WTC11 (cell line): ENCODE measurements at regions not wholly inside any gene's neighbourhood (a gene's known extent, or its start where the extent isn't known, plus 50 kb on each side); places are given as distances from the start of the nearest gene placed in this dataset.

Experiments used
- JUN ChIP-seq: sonication (generic); formaldehyde crosslinking; IDR thresholded peaks from 2 replicates; pipeline ENCODE4 v1.8.0; 2023; ENCODE audit warnings: mild to moderate bottlenecking, missing genetic modification reagents
- SP1 ChIP-seq: sonication (generic); formaldehyde crosslinking; conservative IDR thresholded peaks from 2 replicates; pipeline ENCODE4 v1.8.1; 2022; ENCODE audit warnings: missing genetic modification reagents
- TEAD1 ChIP-seq: sonication (generic); formaldehyde crosslinking; IDR thresholded peaks from 2 replicates; pipeline ENCODE4 v1.8.0; 2022; ENCODE audit warnings: mild to moderate bottlenecking, missing genetic modification reagents
- ZNF232 ChIP-seq: sonication (generic); formaldehyde crosslinking; IDR thresholded peaks from 2 replicates; pipeline ENCODE4 v1.8.0; 2022; ENCODE audit warnings: mild to moderate bottlenecking, missing genetic modification reagents
- TF ChIP-seq, protein P1 (sequence below): fragments of 200-600 bp; IDR thresholded peaks from 2 replicates; pipeline ENCODE4 v1.8.0; 2022; ENCODE audit warnings: antibody characterized with exemption
- TF ChIP-seq, protein P2 (sequence below): sonication (generic); formaldehyde crosslinking; IDR thresholded peaks from 2 replicates; pipeline ENCODE4 v1.8.0; 2022; ENCODE audit warnings: mild to moderate bottlenecking, missing genetic modification reagents

DNA sequence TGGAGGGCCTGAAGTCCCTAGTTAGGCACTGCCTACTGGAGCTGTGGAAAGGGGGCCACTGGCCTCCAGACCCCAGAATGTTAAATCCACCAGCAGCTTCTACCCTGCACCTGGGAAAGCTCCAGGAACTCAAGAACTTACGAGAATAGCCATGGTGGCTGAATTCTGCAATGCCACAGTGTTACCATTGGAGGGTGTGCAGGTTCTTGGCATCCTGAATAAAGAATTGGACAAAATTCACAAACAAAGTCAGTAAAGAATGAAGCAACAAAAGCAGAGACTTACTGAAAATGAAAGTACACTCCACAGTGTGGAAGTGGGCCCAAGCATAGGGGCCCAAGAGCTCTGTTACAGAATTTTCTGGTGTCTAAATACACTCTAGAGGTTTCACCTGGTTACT is 107.0 kb downstream of the PRDM9 start:
- TF ChIP-seq SP1 (no peak), ZNF232 (CRISPR knock-in tag) (no peak), TEAD1 (CRISPR knock-in tag) (no peak), JUN (CRISPR knock-in tag) (no peak)
- TF ChIP-seq, protein P1, sequence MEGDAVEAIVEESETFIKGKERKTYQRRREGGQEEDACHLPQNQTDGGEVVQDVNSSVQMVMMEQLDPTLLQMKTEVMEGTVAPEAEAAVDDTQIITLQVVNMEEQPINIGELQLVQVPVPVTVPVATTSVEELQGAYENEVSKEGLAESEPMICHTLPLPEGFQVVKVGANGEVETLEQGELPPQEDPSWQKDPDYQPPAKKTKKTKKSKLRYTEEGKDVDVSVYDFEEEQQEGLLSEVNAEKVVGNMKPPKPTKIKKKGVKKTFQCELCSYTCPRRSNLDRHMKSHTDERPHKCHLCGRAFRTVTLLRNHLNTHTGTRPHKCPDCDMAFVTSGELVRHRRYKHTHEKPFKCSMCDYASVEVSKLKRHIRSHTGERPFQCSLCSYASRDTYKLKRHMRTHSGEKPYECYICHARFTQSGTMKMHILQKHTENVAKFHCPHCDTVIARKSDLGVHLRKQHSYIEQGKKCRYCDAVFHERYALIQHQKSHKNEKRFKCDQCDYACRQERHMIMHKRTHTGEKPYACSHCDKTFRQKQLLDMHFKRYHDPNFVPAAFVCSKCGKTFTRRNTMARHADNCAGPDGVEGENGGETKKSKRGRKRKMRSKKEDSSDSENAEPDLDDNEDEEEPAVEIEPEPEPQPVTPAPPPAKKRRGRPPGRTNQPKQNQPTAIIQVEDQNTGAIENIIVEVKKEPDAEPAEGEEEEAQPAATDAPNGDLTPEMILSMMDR: no peak
- TF ChIP-seq, protein P2, sequence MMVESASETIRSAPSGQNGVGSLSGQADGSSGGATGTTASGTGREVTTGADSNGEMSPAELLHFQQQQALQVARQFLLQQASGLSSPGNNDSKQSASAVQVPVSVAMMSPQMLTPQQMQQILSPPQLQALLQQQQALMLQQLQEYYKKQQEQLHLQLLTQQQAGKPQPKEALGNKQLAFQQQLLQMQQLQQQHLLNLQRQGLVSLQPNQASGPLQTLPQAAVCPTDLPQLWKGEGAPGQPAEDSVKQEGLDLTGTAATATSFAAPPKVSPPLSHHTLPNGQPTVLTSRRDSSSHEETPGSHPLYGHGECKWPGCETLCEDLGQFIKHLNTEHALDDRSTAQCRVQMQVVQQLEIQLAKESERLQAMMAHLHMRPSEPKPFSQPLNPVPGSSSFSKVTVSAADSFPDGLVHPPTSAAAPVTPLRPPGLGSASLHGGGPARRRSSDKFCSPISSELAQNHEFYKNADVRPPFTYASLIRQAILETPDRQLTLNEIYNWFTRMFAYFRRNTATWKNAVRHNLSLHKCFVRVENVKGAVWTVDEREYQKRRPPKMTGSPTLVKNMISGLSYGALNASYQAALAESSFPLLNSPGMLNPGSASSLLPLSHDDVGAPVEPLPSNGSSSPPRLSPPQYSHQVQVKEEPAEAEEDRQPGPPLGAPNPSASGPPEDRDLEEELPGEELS (CRISPR knock-in tag): no peak
